Keratinocyte (primary cell): ENCODE measurements at regions not wholly inside any gene's neighbourhood (a gene's known extent, or its start where the extent isn't known, plus 50 kb on each side); places are given as distances from the start of the nearest gene placed in this dataset.

Experiments used
- CTCF ChIP-seq, 3 experiments: IDR thresholded peaks in 1 of 3; conservative IDR thresholded peaks in 1 of 3; optimal IDR thresholded peaks in 1 of 3; 2 replicates in 2 of 3; 3 replicates in 1 of 3; pipeline versions ENCODE3 to v1.5.1; 2011; ENCODE audit warnings: low read length in 3 of 3, mild to moderate bottlenecking in 3 of 3, moderate library complexity in 2 of 3, control low read depth in 1 of 3, inconsistent platforms in 1 of 3; ENCODE audit not compliant: insufficient read depth in 2 of 3; ENCODE audit errors: extremely low read depth in 1 of 3
- EZH2 ChIP-seq: IDR thresholded peaks from one replicate; pipeline ENCODE4 v1.6.1; 2012; ENCODE audit warnings: inconsistent platforms, mild to moderate bottlenecking, low read length, moderate library complexity

- no peak for TF ChIP-seq CTCF (optimal IDR thresholded peaks at IDR 0.05 in 1 of 3, IDR thresholded peaks at IDR 0.05 in 1 of 3, conservative IDR thresholded peaks at IDR 0.05 in 1 of 3; ENCODE audit: extremely low read depth in 1 of 3, insufficient read depth in 2 of 3, low read length in 3 of 3)
- no peak for TF ChIP-seq EZH2
These were observed 54.8 kb upstream of the DCLK2 start for GRCh38 chr4:150023489-150023888.
